Fibroblast of skin of right quadriceps (primary cell): ENCODE measurements at regions not wholly inside any gene's neighbourhood (a gene's known extent, or its start where the extent isn't known, plus 50 kb on each side); places are given as distances from the start of the nearest gene placed in this dataset.

Source experiments
- DNase-seq: peaks from one replicate; pipeline ENCODE4 v3.0.0-alpha.2; 2013

- no peak for DNase-seq
These were observed 227.5 kb upstream of the ZC3H12C start for GRCh38 chr11:109865548-109866186.

- DNase-seq = no peak
These were observed 225.4 kb upstream of the ZC3H12C start for GRCh38 chr11:109867784-109868183.

DNA sequence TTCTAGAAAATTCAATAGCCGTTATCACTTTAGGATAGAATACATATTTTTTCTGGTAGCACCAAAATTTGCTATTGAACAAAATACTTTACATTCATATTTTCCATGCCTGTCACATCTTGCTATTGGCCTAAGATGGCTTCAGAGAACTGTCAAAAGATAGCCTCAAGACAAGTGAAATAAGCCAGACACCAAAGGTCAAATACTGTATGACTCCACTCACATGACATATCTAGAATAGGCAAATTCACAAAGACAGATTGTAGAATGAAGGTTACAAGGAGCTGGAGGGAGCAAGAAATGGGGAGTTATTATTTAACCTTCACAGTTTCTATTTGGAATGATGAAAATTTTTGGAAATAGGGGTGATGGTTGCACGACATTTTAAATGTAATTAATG is 223.7 kb upstream of the ZC3H12C start:
- no peak for DNase-seq

GRCh38 chr11:109870297-109870696 is 222.9 kb upstream of the ZC3H12C start:
- no peak for DNase-seq

GRCh38 chr11:109877043-109877442 is 216.1 kb upstream of the ZC3H12C start:
- DNase-seq = no peak

GRCh38 chr11:109884501-109884900 is 208.7 kb upstream of the ZC3H12C start:
- DNase-seq = no peak

GRCh38 chr11:109885006-109885405 is 208.2 kb upstream of the ZC3H12C start:
- DNase-seq = no peak

- no peak for DNase-seq
These were observed 200.8 kb upstream of the ZC3H12C start for GRCh38 chr11:109892321-109892794.

DNA sequence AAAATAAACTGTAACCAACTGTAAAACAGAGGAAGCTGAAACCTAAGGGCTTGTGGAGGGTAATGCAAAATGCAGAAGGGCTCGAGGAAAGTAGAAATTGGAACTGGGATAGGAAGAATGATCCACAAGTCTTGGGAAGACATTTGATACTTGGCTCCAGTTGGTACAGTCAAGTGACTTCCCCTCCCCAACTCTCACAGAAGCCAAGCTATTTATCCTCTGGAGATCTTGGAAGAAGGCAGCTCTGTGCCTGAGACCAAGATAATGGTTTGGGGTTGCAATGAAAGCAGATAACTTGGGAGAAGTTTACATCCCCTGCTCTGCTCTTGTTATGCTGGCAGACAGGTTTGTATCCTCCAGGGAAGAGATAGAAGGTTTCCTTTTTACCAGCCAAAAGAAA is 198.9 kb upstream of the ZC3H12C start:
- DNase-seq = no peak

DNA sequence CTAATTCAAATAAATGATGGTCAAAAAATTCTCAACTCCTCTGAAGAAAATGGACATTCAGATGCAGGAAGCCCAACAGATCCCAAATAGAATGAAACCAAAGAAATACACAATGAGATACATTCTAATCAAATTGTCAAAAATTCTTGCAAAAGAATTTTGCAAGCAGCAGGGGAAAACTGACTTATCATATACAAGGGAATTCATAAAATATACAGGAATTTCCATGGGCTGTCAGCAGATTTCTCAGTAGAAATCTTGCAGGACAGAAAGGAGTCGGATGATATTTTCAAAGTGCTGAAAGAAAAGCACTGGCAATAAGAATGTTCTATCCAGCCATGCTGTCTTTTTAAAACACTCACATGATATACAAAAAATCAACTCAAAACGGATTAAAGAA is 194.6 kb upstream of the ZC3H12C start:
- DNase-seq = no peak

DNA sequence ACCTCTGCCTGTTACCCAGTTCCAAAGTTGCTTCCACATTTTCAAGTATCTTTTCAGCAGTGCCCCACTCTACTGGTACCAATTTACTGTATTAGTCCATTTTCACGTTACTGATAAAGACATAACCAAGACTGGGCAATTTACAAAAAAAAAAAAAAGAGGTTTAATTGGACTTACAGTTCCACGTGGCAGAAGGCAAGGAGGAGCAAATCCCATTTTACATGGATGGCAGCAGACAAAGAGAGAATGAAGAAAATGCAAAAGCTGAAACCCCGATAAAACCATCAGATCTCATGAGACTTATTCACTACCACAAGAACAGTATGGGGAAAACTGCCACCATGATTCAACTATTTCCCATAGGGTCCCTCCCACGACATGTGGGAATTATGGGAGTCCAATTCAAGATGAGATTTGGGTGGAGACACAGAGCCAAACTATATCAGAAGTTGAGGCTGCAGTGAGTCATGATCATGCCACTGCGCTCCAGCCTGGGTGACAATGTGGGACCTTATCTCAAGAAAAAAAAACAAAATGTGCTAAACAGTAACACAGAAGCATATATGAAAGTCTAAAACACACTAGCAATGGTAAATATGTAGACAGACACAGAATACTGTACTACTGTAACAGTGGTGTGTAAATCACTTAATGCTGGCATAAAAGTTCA is 190.3 kb upstream of the ZC3H12C start:
- DNase-seq = no peak

DNA sequence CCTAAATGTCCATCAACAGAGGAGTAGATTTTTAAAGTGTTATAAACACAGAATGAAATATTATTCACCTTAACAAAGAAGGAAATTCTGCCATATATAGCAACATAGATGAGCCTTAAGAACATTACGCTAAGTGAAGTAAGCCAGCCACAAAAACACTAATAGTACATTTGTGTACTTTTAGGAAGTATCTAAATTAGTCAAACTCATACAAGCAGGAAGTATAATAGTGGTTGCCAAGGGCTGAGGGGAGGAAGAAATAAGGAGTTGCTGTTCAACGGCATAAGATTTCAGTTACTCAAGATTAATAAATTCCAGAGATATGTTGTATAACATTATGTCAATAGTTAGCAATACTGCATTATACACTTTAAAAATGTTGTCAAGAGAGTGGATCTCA is 181.7 kb upstream of the ZC3H12C start:
- DNase-seq = no peak

DNA sequence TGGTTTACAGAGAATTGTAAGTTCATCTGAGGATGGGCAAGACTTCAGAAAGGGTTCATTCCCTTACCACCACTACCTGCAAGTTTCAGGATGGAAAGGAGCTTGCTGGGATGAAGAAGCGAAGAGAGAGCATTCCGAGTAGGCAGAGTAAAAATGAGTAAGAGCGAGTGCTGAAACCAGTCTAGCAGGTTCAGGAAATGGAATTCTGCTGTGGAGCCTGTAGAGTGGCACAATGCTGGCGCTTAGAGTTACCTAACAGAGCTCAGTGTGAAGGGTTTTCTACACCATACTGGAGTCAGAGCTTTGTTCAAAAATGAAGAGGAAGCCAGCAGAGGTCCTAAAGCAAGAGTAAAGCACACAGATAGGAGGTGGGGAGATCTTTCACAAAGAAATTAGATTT is 179.2 kb upstream of the ZC3H12C start:
- DNase-seq = no peak

- DNase-seq = peak; percentile 13
These were observed 178.2 kb upstream of the ZC3H12C start for GRCh38 chr11:109914809-109915653.

DNA sequence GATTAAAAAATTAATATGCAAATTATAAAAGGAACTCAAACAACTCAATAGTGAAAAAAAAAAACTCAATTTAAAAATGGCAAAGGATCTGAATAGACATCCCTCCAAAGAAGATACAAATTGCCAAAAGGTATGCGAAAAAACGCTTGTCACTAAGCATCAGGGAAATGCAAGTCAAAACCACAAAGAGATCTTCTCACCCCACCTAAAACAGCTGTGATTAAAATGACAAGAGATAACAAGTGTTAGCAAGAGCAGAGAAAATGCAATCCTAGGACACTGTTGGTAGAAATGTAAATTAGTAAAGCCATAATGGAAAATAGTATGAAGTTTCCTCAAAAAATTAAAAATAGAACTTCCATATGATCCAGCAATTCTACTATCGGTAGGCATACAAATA is 166.3 kb upstream of the ZC3H12C start:
- DNase-seq = no peak

DNA sequence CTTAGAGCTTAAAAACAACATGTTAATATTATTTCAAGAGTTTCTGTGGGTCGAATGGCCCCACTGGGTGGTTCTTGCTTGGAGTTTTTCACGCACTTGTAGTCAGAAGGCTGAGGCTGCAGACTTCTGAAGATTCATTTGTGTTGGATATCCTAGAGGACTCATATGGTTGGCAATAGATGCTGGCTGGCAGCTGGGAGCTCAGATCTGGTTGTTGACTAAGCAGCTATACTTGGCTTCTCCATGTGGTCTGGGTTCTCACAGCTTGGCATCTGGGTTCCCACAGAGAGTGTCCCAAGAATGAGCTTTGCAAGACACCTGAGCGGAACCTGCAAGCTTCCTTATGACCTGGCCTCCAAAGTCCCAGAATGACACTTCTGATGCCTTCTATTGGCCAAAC is 163.9 kb upstream of the ZC3H12C start:
- DNase-seq = no peak

DNA sequence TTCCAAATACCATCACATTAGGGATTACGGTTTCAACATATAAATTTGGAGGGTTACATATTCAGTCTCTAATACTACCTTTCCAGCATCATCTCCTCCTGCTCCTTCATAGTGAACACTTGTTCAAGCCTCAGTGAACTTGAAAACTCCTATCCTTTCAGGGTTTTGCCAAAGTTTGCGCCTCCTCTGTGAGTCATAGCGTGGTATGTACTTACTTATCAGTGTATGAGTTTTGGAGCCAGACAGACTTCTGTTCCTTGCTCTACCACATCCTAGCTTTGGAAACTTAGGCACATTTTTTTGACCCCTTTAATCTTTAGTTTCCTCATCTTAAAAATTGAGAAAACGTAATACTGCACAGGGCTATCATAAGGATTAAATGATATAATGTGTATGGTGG is 160.1 kb upstream of the ZC3H12C start:
- no peak for DNase-seq

- no peak for DNase-seq
These were observed 159.0 kb upstream of the ZC3H12C start for GRCh38 chr11:109934151-109934550.

DNA sequence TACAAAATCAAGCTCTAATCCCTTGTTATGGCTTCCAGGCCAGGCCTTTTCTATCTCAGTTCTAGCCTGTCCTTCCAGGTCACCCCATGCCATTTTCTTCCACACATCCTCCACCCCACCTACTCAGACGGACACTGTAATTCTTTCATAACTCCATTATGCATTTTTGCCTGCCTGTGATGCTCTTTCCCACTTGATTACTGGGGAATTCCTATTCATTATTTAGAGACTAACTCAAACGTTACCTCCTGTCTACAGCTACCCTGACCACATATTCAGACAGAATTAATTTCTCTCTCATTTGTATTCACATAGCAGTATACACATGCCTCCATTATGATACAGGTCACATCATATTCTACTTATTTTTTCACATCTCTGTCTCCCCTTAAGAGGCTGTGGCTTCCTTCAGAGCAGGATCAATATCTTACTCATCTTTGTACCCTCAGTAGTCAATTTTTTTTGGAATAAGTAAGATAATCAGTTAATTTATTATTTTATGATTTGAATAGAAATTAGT is 156.5 kb upstream of the ZC3H12C start:
- no peak for DNase-seq

DNA sequence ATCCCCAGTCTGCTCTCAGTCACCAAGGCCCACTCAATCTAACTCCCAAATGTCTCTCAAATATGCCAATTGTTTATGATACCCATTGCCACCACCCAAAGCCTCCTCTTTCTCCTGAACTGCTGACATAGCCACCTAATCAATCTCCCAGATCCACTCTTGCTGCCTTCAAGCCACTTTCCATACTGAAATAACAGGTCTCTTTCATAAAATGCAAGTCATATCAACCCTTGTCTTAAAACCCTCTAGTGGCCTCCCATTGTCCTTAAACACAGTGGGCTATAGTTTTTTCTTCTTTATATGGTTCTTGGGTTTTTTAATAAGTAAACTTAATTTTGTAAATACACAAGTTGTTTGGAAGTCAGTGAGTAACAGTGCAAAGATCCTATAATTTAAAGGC is 155.2 kb upstream of the ZC3H12C start:
- DNase-seq = no peak

DNA sequence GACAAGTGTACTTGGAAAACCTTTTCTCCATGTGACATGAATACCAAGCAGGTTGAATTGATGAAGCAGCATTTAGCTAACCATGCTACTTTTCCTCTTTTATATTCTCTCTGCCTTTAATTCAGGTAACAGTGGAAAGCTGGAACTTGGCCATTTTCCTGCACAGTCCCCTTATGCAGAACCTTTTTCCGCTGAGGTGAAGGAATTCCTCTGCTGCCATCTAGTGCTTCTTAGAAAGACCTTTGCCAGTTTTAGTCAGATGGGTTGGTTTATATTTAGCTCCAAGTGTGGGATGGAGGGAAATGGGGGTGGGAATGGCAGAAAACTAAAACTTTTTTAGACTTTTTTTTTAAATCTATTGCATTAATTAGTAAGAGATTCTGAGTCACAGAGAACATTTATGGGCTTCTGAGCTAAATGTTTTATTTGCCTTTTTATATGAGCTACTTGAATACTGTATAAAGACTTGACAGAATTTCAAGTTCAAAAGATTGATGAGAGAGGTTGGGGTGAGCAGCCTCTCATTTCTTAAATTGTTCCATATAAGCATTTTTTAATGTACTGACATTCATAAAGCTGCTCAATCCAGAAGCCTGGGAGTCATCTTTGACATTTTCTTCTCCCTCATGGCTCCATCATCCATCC is 153.9 kb upstream of the ZC3H12C start:
- DNase-seq = peak; percentile 76

- peak; percentile 69 for DNase-seq
These were observed 152.4 kb upstream of the ZC3H12C start for GRCh38 chr11:109940816-109941215.
